ENCODE measurements at regions not wholly inside any gene's neighbourhood (a gene's known extent, or its start where the extent isn't known, plus 50 kb on each side); places are given as distances from the start of the nearest gene placed in this dataset.

DNA sequence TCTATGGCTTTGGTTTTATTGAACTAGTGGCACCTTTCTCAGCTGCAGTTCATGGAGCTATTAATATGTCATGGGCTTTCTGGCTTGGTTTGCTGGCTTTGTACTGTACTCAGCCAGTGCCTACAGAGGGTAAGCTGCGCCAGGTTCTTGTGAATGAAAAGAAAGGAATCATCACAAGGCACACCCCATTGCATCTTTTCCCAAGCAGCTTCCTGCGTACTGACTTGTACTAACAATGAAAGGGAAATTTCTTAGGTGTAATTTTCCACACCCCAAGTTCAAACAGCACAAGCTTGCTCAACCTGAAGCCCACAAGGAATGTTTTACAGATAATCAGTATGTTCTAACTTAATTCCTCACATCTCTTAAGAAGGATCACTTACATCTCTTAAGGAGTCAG lies 78.0 kb upstream of the TNFSF18 start:
- no peaks in the 10 kb centered on the region for H3K36me3 Mint-ChIP-seq
- H3K9me3 Mint-ChIP-seq, result peaks cover 0 to 3% (median 0%) of the 10 kb centered on the region in 7 donors
- ATAC-seq (ENCODE audit: low read depth in 2 of 2) (no peak), DNase-seq (no peak)
- H3K4me3 Mint-ChIP-seq, result no peak overlapping the region
- H3K27ac Mint-ChIP-seq, result no peak overlapping the region
- H3K4me1 Mint-ChIP-seq, result peaks cover 3 to 6% (median 5%) of the 10 kb centered on the region in 3 donors
- no peaks in the 10 kb centered on the region for H3K27me3 Mint-ChIP-seq

- H3K36me3 Mint-ChIP-seq, result no peaks in the 10 kb centered on the region
- H3K27me3 Mint-ChIP-seq, result no peaks in the 10 kb centered on the region
- H3K27ac Mint-ChIP-seq, result peak overlapping the region in 1 of 6 donors; percentile 57
- peaks cover 0 to 3% (median 0%) of the 10 kb centered on the region in 7 donors for H3K9me3 Mint-ChIP-seq
- H3K4me1 Mint-ChIP-seq, result peaks cover 13 to 17% (median 16%) of the 10 kb centered on the region in 3 donors
- no peak for ATAC-seq (ENCODE audit: low read depth in 2 of 2)
- no peak for DNase-seq
- H3K4me3 Mint-ChIP-seq, result no peak overlapping the region
Observed at GRCh38 chr1:173127369-173128307, 76.9 kb upstream of the TNFSF18 start.

GRCh38 chr1:173126421-173126820 lies 75.7 kb upstream of the TNFSF18 start:
- H3K4me1 Mint-ChIP-seq, result peaks cover 20 to 21% (median 21%) of the 10 kb centered on the region in 3 donors
- no peak for ATAC-seq (ENCODE audit: low read depth in 2 of 2)
- DNase-seq, result no peak
- no peak overlapping the region for H3K4me3 Mint-ChIP-seq
- peaks cover 0 to 3% (median 0%) of the 10 kb centered on the region in 7 donors for H3K9me3 Mint-ChIP-seq
- no peaks in the 10 kb centered on the region for H3K27me3 Mint-ChIP-seq
- no peaks in the 10 kb centered on the region for H3K36me3 Mint-ChIP-seq
- no peak overlapping the region for H3K27ac Mint-ChIP-seq

- Mint-ChIP-seq H3K27ac (peak overlapping the region; percentile 40 to 97 (median 90)), H3K4me3 (peak overlapping the region in 7 of 8 donors; percentile 4 to 81 (median 63)), H3K36me3 (no peaks in the 10 kb centered on the region), H3K27me3 (no peaks in the 10 kb centered on the region), H3K9me3 (peaks cover 0 to 2% (median 0%) of the 10 kb centered on the region in 7 donors), H3K4me1 (peaks cover 33 to 41% (median 35%) of the 10 kb centered on the region in 3 donors)
- DNase-seq (peak; percentile 70), ATAC-seq (ENCODE audit: low read depth in 2 of 2) (peak; percentile 92 to 96)
Observed at GRCh38 chr1:173122958-173123852, 72.5 kb upstream of the TNFSF18 start.

GRCh38 chr1:173122344-173122935 lies 71.7 kb upstream of the TNFSF18 start:
- peak overlapping the region in 6 of 8 donors; percentile 17 to 81 (median 62) for H3K4me3 Mint-ChIP-seq
- H3K4me1 Mint-ChIP-seq, result peaks cover 38 to 49% (median 42%) of the 10 kb centered on the region in 3 donors
- H3K36me3 Mint-ChIP-seq, result no peaks in the 10 kb centered on the region
- ATAC-seq (ENCODE audit: low read depth in 2 of 2), result no peak
- DNase-seq, result no peak
- peaks cover 0 to 2% (median 0%) of the 10 kb centered on the region in 7 donors for H3K9me3 Mint-ChIP-seq
- no peaks in the 10 kb centered on the region for H3K27me3 Mint-ChIP-seq
- peak overlapping the region; percentile 6 to 97 (median 90) for H3K27ac Mint-ChIP-seq

GRCh38 chr1:173118404-173118803 lies 67.7 kb upstream of the TNFSF18 start:
- DNase-seq, result peak; percentile 39
- peak overlapping the region in 2 of 6 donors; percentile 9 to 16 for H3K27ac Mint-ChIP-seq
- H3K9me3 Mint-ChIP-seq, result no peaks in the 10 kb centered on the region
- H3K4me3 Mint-ChIP-seq, result peak overlapping the region in 1 of 8 donors; percentile 51
- H3K4me1 Mint-ChIP-seq, result peaks cover 43 to 63% (median 55%) of the 10 kb centered on the region in 3 donors
- no peaks in the 10 kb centered on the region for H3K27me3 Mint-ChIP-seq
- no peaks in the 10 kb centered on the region for H3K36me3 Mint-ChIP-seq
- peak in 1 of 2 donors; percentile 49 for ATAC-seq (ENCODE audit: low read depth in 2 of 2)

GRCh38 chr1:173117761-173118160 lies 67.0 kb upstream of the TNFSF18 start:
- ATAC-seq (ENCODE audit: low read depth in 2 of 2), result no peak
- Mint-ChIP-seq H3K9me3 (no peaks in the 10 kb centered on the region), H3K27me3 (no peaks in the 10 kb centered on the region), H3K4me1 (peaks cover 43 to 63% (median 55%) of the 10 kb centered on the region in 3 donors), H3K4me3 (no peak overlapping the region), H3K27ac (peak overlapping the region in 3 of 6 donors; percentile 36 to 57 (median 42)), H3K36me3 (no peaks in the 10 kb centered on the region)
- DNase-seq, result no peak

DNA sequence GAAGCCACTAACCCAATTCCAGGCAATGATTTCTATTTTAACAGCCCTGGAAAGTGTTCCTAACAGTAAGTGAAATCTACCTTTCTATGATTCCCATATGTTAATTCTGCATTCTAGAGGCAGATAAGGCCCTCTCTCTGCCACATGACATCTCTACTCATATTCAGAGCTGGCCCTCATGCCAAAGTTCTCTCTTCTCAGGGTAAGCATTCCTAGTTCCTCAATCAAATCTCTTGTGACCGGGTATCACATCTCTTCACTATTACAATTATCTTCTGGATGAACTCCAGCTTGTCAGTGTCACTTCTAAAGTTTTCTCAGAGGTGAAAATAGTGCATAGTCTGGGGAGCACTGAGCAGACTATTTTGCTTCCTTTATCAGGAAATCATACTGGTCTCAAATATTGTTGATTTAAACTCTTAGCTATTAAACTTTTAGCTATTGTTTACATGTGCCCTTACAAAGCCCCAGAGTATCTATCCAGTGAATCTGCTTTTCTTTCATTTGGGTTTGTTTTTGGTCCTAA lies 66.4 kb upstream of the TNFSF18 start:
- Mint-ChIP-seq H3K4me3 (peak overlapping the region in 1 of 8 donors; percentile 1), H3K36me3 (no peaks in the 10 kb centered on the region), H3K4me1 (peaks cover 38 to 62% (median 54%) of the 10 kb centered on the region in 3 donors), H3K27ac (peak overlapping the region in 3 of 6 donors; percentile 5 to 60 (median 57)), H3K27me3 (no peaks in the 10 kb centered on the region), H3K9me3 (no peaks in the 10 kb centered on the region)
- DNase-seq, result no peak
- ATAC-seq (ENCODE audit: low read depth in 2 of 2), result no peak

- H3K4me1 Mint-ChIP-seq, result peaks cover 45 to 66% (median 66%) of the 10 kb centered on the region in 3 donors
- H3K4me3 Mint-ChIP-seq, result no peak overlapping the region
- peak overlapping the region in 1 of 6 donors; percentile 47 for H3K27ac Mint-ChIP-seq
- no peaks in the 10 kb centered on the region for H3K27me3 Mint-ChIP-seq
- ATAC-seq (ENCODE audit: low read depth in 2 of 2) (no peak), DNase-seq (no peak)
- H3K36me3 Mint-ChIP-seq, result no peaks in the 10 kb centered on the region
- peaks cover 0 to 13% (median 9%) of the 10 kb centered on the region in 7 donors for H3K9me3 Mint-ChIP-seq
Observed at GRCh38 chr1:173114346-173114745, 63.6 kb upstream of the TNFSF18 start.

- Mint-ChIP-seq H3K27me3 (no peaks in the 10 kb centered on the region), H3K4me3 (peak overlapping the region in 4 of 8 donors; percentile 1 to 73 (median 52)), H3K36me3 (peaks cover 0 to 3% of the 10 kb centered on the region in 2 donors), H3K27ac (peak overlapping the region in 5 of 6 donors; percentile 24 to 95 (median 71)), H3K9me3 (peaks cover 1 to 19% (median 15%) of the 10 kb centered on the region in 7 donors), H3K4me1 (peaks cover 34 to 54% (median 54%) of the 10 kb centered on the region in 3 donors)
- no peak for ATAC-seq (ENCODE audit: low read depth in 2 of 2)
- DNase-seq, result no peak
Observed at GRCh38 chr1:173113015-173113741, 62.4 kb upstream of the TNFSF18 start.

- peaks cover 27 to 44% (median 43%) of the 10 kb centered on the region in 3 donors for H3K4me1 Mint-ChIP-seq
- peak overlapping the region; percentile 0 to 69 (median 18) for H3K4me3 Mint-ChIP-seq
- peaks cover 9 to 29% (median 24%) of the 10 kb centered on the region in 7 donors for H3K9me3 Mint-ChIP-seq
- H3K36me3 Mint-ChIP-seq, result peaks cover 3 to 14% of the 10 kb centered on the region in 2 donors
- peak; percentile 98 to 99 for ATAC-seq (ENCODE audit: low read depth in 2 of 2)
- DNase-seq, result peak; percentile 80
- H3K27me3 Mint-ChIP-seq, result no peaks in the 10 kb centered on the region
- peak overlapping the region; percentile 1 to 95 (median 52) for H3K27ac Mint-ChIP-seq
Observed at GRCh38 chr1:173112129-173112528, 61.4 kb upstream of the TNFSF18 start.

DNA sequence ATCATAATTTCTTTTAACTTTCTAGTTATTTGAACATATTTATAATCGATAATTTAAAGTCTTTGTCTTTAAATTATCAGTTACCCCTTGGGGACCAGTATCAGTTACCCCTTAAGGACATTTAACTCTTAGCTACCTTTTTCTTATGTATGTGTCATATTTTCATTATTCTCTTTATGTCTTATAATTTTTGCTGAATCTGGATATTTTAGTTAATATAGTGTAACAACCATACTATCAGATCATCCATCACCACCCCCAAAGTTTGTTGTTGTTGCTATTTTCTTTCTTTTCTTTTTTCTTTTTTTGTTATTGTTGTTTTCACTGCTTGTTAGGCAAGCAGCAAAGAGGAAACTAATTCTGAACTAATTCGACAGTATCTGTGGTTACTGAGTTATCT lies 57.0 kb upstream of the TNFSF18 start:
- Mint-ChIP-seq H3K27me3 (no peaks in the 10 kb centered on the region), H3K36me3 (peaks cover 15 to 27% of the 10 kb centered on the region in 2 donors), H3K4me3 (no peak overlapping the region), H3K4me1 (peaks cover 9 to 20% (median 18%) of the 10 kb centered on the region in 3 donors), H3K9me3 (peaks cover 16 to 49% (median 42%) of the 10 kb centered on the region in 7 donors), H3K27ac (no peak overlapping the region)
- no peak for DNase-seq
- ATAC-seq (ENCODE audit: low read depth in 2 of 2), result no peak

Data from naive B cell (primary cell).